HEK293 (cell line): ENCODE measurements at regions not wholly inside any gene's neighbourhood (a gene's known extent, or its start where the extent isn't known, plus 50 kb on each side); places are given as distances from the start of the nearest gene placed in this dataset.

Experiments
- CTCF ChIA-PET: fragments of 350-600 bp; formaldehyde crosslinking; extraction: SDS; loops from one replicate; lab custom pipeline; 2021; ENCODE audit warnings: antibody characterized with exemption; lab: Yijun Ruan, JAX
- POLR2A ChIA-PET: fragments of 300-600 bp; formaldehyde crosslinking; extraction: SDS; loops from one replicate; lab custom pipeline; 2020; ENCODE audit warnings: antibody characterized with exemption, inconsistent platforms; lab: Yijun Ruan, JAX
- H3K27ac ChIP-seq: fragments of 200-500 bp; sonication (Bioruptor generic); 2 replicates; pipeline ENCODE4 v1.5.1; 2014; ENCODE audit warnings: low read depth, low read length, control low read depth, inconsistent platforms; ENCODE audit errors: extremely low read depth
- H3K36me3 ChIP-seq, 2 experiments: fragments of 200-500 bp in 1 of 2; sonication (Bioruptor generic) in 1 of 2; 1 replicate in 1 of 2; 2 replicates in 1 of 2; pipeline ENCODE4 v1.5.1; 2014 to 2017; ENCODE audit warnings: inconsistent platforms in 2 of 2, low read length in 2 of 2; ENCODE audit not compliant: control insufficient read depth in 2 of 2, insufficient read depth in 1 of 2
- H3K4me1 ChIP-seq: fragments of 200-500 bp; sonication (Bioruptor generic); 2 replicates; pipeline ENCODE4 v1.5.1; 2014; ENCODE audit warnings: mild to moderate bottlenecking, low read length, inconsistent platforms; ENCODE audit not compliant: control insufficient read depth, insufficient read depth
- H3K4me3 ChIP-seq: 2 replicates; pipeline ENCODE4 v1.5.1; 2011; ENCODE audit warnings: low read depth, mild to moderate bottlenecking, control low read depth, low read length, moderate library complexity
- H3K9me3 ChIP-seq: fragments of 200-500 bp; sonication (Bioruptor generic); 2 replicates; pipeline ENCODE4 v1.5.1; 2014; ENCODE audit warnings: low read depth, low read length, inconsistent platforms; ENCODE audit not compliant: control insufficient read depth, insufficient read depth
- MYNN ChIP-seq: fragments of 450-650 bp; formaldehyde crosslinking; IDR thresholded peaks from 2 replicates; pipeline ENCODE4 v1.5.1; 2016; ENCODE audit warnings: missing biosample characterization, missing genetic modification characterization, borderline replicate concordance
- OVOL3 ChIP-seq: fragments of 450-650 bp; formaldehyde crosslinking; IDR thresholded peaks from 2 replicates; pipeline ENCODE4 v1.5.1; 2016; ENCODE audit warnings: missing biosample characterization, missing genetic modification characterization
- SCRT2 ChIP-seq: fragments of 450-650 bp; formaldehyde crosslinking; IDR thresholded peaks from 2 replicates; pipeline ENCODE4 v1.5.1; 2016; ENCODE audit warnings: missing biosample characterization, missing genetic modification characterization
- ZBTB11 ChIP-seq: fragments of 450-650 bp; formaldehyde crosslinking; conservative IDR thresholded peaks from 2 replicates; pipeline ENCODE4 v1.5.1; 2016; ENCODE audit warnings: low read depth, missing biosample characterization, missing genetic modification characterization
- ZBTB44 ChIP-seq: fragments of 450-650 bp; IDR thresholded peaks from 2 replicates; pipeline ENCODE4 v1.5.1; 2018; ENCODE audit warnings: missing biosample characterization, mild to moderate bottlenecking, missing genetic modification characterization
- ZFHX2 ChIP-seq: fragments of 450-650 bp; formaldehyde crosslinking; conservative IDR thresholded peaks from 2 replicates; pipeline ENCODE4 v1.5.1; 2016; ENCODE audit warnings: missing biosample characterization, missing genetic modification characterization
- ZFP37 ChIP-seq: fragments of 450-650 bp; formaldehyde crosslinking; IDR thresholded peaks from 2 replicates; pipeline ENCODE4 v1.5.1; 2016; ENCODE audit warnings: missing biosample characterization, missing genetic modification characterization
- ZFP41 ChIP-seq: fragments of 450-650 bp; formaldehyde crosslinking; IDR thresholded peaks from 2 replicates; pipeline ENCODE4 v1.5.1; 2016; ENCODE audit warnings: missing biosample characterization, missing genetic modification characterization, borderline replicate concordance
- ZNF174 ChIP-seq: fragments of 450-650 bp; formaldehyde crosslinking; IDR thresholded peaks from 2 replicates; pipeline ENCODE4 v1.5.0; 2017; ENCODE audit warnings: missing biosample characterization, mild to moderate bottlenecking, missing genetic modification characterization
- ZNF335 ChIP-seq: fragments of 450-650 bp; formaldehyde crosslinking; conservative IDR thresholded peaks from 2 replicates; pipeline ENCODE4 v1.5.1; 2016; ENCODE audit warnings: missing biosample characterization, missing genetic modification characterization
- ZNF426 ChIP-seq: fragments of 450-650 bp; formaldehyde crosslinking; IDR thresholded peaks from 2 replicates; pipeline ENCODE4 v1.5.1; 2017; ENCODE audit warnings: missing biosample characterization, missing genetic modification characterization, mild to moderate bottlenecking, inconsistent platforms, moderate library complexity
- ZNF530 ChIP-seq: fragments of 450-650 bp; formaldehyde crosslinking; IDR thresholded peaks from 2 replicates; pipeline ENCODE4 v1.5.1; 2016; ENCODE audit warnings: low read depth, missing biosample characterization, missing genetic modification characterization
- ZNF580 ChIP-seq: fragments of 450-650 bp; formaldehyde crosslinking; IDR thresholded peaks from 2 replicates; pipeline ENCODE4 v1.5.1; 2016; ENCODE audit warnings: missing biosample characterization, missing genetic modification characterization
- ZNF626 ChIP-seq: fragments of 450-650 bp; sonication (Bioruptor Pico); formaldehyde crosslinking; IDR thresholded peaks from 2 replicates; pipeline ENCODE4 v1.5.1; 2018; ENCODE audit warnings: missing biosample characterization, missing genetic modification characterization, inconsistent platforms
- TF ChIP-seq, protein P1 (sequence below): fragments of 450-650 bp; formaldehyde crosslinking; IDR thresholded peaks from 2 replicates; pipeline ENCODE4 v1.5.1; 2016; ENCODE audit warnings: missing biosample characterization, missing genetic modification characterization
- TF ChIP-seq, protein P2 (sequence below): fragments of 450-650 bp; formaldehyde crosslinking; IDR thresholded peaks from 2 replicates; pipeline ENCODE4 v1.5.1; 2016; ENCODE audit warnings: missing biosample characterization, missing genetic modification characterization
- TF ChIP-seq, protein P3 (sequence below): fragments of 450-650 bp; IDR thresholded peaks from 2 replicates; pipeline ENCODE4 v1.5.1; 2018; ENCODE audit warnings: missing biosample characterization, missing genetic modification characterization
- TF ChIP-seq, protein P4 (sequence below): fragments of 450-650 bp; formaldehyde crosslinking; IDR thresholded peaks from 2 replicates; pipeline ENCODE4 v1.5.1; 2017; ENCODE audit warnings: missing biosample characterization, missing genetic modification characterization

GRCh38 chr14:34004881-34005280 lies 54.0 kb upstream of the EGLN3 start (continued):
- TF ChIP-seq ZFHX2 (no peak), ZNF335 (tag by site-specific recombination) (no peak)
- TF ChIP-seq, all 188 proteins: peak for 0

DNA sequence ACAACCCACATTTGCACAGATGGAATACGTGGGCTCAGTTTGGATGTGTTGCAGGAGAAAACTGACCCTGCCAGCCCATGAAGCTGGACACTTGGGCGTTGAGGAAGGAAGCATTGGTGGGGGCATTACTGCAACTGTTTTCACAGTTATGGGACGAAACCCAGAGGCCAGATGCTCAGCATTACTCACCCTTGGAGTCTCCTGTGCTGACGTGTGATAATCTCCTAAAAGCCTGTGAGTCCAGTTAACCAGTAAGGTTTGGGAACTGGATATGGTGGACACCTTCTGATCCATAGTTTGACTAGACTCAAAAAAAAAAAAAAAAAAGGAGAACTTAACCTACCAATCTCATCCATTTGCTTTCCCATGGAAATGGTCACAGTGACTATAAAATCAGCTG lies 52.8 kb upstream of the EGLN3 start:
- ChIA-PET POLR2A (interaction anchor here (1.2 kb wide), 1 partner anchor 53 kb away, joined by 3 read pairs; the partner anchor contains the start of gene EGLN3), CTCF (interaction anchor here (0.6 to 0.7 kb wide), 2 partner anchors 22 to 257 kb away, joined by 3 to 4 read pairs; no protein-coding TSS in a partner anchor)
- Histone ChIP-seq H3K27ac (no peak overlapping the region), H3K36me3 (no peaks in the 10 kb centered on the region), H3K4me3 (no peak overlapping the region), H3K9me3 (no peaks in the 10 kb centered on the region), H3K4me1 (no peaks in the 10 kb centered on the region)
- TF ChIP-seq, protein P1, sequence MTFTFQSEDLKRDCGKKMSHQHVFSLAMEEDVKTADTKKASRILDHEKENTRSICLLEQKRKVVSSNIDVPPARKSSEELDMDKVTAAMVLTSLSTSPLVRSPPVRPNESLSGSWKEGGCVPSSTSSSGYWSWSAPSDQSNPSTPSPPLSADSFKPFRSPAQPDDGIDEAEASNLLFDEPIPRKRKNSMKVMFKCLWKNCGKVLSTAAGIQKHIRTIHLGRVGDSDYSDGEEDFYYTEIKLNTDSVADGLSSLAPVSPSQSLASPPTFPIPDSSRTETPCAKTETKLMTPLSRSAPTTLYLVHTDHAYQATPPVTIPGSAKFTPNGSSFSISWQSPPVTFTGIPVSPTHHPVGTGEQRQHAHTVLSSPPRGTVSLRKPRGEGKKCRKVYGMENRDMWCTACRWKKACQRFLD (tag by site-specific recombination) = no peak
- TF ChIP-seq, protein P2, sequence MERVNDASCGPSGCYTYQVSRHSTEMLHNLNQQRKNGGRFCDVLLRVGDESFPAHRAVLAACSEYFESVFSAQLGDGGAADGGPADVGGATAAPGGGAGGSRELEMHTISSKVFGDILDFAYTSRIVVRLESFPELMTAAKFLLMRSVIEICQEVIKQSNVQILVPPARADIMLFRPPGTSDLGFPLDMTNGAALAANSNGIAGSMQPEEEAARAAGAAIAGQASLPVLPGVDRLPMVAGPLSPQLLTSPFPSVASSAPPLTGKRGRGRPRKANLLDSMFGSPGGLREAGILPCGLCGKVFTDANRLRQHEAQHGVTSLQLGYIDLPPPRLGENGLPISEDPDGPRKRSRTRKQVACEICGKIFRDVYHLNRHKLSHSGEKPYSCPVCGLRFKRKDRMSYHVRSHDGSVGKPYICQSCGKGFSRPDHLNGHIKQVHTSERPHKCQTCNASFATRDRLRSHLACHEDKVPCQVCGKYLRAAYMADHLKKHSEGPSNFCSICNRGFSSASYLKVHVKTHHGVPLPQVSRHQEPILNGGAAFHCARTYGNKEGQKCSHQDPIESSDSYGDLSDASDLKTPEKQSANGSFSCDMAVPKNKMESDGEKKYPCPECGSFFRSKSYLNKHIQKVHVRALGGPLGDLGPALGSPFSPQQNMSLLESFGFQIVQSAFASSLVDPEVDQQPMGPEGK (tag by site-specific recombination) = no peak
- TF ChIP-seq ZFP41 = no peak
- no peak for TF ChIP-seq MYNN (tag by site-specific recombination)
- no peak for TF ChIP-seq ZNF626 (tag by site-specific recombination)
- TF ChIP-seq ZBTB11 (tag by site-specific recombination) = no peak

- ChIA-PET CTCF (interaction anchor here (0.7 kb wide), 1 partner anchor 14 kb away, joined by 3 read pairs; no protein-coding TSS in a partner anchor), POLR2A (interaction anchor here (1.2 kb wide), 1 partner anchor 52 kb away, joined by 3 read pairs; the partner anchor contains the start of gene EGLN3)
- TF ChIP-seq, protein P3, sequence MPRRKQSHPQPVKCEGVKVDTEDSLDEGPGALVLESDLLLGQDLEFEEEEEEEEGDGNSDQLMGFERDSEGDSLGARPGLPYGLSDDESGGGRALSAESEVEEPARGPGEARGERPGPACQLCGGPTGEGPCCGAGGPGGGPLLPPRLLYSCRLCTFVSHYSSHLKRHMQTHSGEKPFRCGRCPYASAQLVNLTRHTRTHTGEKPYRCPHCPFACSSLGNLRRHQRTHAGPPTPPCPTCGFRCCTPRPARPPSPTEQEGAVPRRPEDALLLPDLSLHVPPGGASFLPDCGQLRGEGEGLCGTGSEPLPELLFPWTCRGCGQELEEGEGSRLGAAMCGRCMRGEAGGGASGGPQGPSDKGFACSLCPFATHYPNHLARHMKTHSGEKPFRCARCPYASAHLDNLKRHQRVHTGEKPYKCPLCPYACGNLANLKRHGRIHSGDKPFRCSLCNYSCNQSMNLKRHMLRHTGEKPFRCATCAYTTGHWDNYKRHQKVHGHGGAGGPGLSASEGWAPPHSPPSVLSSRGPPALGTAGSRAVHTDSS (tag by site-specific recombination) = no peak
- TF ChIP-seq OVOL3 (tag by site-specific recombination) (no peak), ZNF580 (no peak), ZNF530 (tag by site-specific recombination) (no peak), SCRT2 (tag by site-specific recombination) (no peak), ZNF426 (tag by site-specific recombination) (no peak), ZNF174 (tag by site-specific recombination) (no peak), ZFP37 (no peak), ZFHX2 (no peak), ZBTB44 (tag by site-specific recombination) (no peak)
- TF ChIP-seq, protein P4, sequence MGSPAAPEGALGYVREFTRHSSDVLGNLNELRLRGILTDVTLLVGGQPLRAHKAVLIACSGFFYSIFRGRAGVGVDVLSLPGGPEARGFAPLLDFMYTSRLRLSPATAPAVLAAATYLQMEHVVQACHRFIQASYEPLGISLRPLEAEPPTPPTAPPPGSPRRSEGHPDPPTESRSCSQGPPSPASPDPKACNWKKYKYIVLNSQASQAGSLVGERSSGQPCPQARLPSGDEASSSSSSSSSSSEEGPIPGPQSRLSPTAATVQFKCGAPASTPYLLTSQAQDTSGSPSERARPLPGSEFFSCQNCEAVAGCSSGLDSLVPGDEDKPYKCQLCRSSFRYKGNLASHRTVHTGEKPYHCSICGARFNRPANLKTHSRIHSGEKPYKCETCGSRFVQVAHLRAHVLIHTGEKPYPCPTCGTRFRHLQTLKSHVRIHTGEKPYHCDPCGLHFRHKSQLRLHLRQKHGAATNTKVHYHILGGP = no peak
- Histone ChIP-seq H3K4me3 (no peak overlapping the region), H3K27ac (no peak overlapping the region), H3K4me1 (no peaks in the 10 kb centered on the region), H3K36me3 (no peaks in the 10 kb centered on the region), H3K9me3 (no peaks in the 10 kb centered on the region)
These were observed 52.3 kb upstream of the EGLN3 start for GRCh38 chr14:34003082-34003668.
